SK-N-MC (cell line): ENCODE measurements at regions not wholly inside any gene's neighbourhood (a gene's known extent, or its start where the extent isn't known, plus 50 kb on each side); places are given as distances from the start of the nearest gene placed in this dataset.

Source experiments
- EZH2 ChIP-seq: fragments of 200-600 bp; sonication (generic); IDR thresholded peaks from one replicate; pipeline ENCODE4 v1.6.1; 2017; ENCODE audit warnings: antibody characterized with exemption
- FOXP2 ChIP-seq: optimal IDR thresholded peaks from 2 replicates; pipeline ENCODE3; 2011; ENCODE audit warnings: mild to moderate bottlenecking, moderate library complexity; ENCODE audit not compliant: insufficient read depth; ENCODE audit errors: extremely low read length, control extremely low read depth
- POLR2AphosphoS5 ChIP-seq: IDR thresholded peaks from 2 replicates; pipeline ENCODE4 v1.6.1; 2012; ENCODE audit warnings: mild to moderate bottlenecking, low read depth, low read length, borderline replicate concordance

DNA sequence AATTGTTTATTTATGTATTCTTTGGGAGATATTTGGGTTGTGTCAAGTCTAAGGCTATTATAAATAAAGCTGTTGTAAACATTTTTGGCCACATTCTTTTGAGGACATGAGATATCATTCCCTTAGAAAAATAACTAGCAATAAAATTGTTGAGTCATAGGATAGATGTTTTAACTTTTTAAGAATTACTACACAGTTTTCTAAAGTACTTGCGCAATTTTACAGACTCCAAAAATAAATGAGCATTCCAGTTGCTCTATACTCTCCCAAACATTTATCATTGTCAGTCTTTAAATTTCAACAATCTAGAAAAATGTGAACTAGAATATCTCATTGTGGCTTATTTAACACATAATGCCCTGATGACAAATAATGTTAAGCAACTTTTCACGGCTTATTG is 189.1 kb upstream of the ADGRL3 start:
- TF ChIP-seq POLR2AphosphoS5: no peak
- no peak for TF ChIP-seq EZH2
- no peak for TF ChIP-seq FOXP2
